ENCODE measurements at regions not wholly inside any gene's neighbourhood (a gene's known extent, or its start where the extent isn't known, plus 50 kb on each side); places are given as distances from the start of the nearest gene placed in this dataset.
"Not testable (repeated sequence)": the region's sequence is repeated elsewhere in the genome, so short reads cannot be mapped to it uniquely, and the experiment has no call there.

DNA sequence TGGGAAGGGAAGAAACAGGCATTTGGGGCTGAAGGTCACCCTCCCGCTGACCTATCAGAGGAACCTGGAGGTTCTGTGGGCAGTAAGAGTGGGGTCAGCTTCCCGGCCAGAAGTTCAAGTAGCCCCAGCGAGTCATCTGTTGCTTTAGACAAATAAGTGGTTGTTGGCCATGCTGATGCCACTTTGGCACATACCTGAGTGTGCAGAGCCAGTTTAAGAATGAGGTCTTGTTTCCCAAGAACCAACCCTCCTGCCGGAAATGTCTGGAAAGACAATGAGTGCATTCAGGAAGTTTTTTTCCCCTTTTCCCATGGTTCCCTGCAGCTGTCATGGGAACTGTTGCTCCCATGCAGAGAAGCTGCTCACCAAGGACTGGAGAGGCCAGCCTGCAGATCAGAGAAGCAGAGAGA, 166.7 kb downstream of the ZNF621 start:
- Mint-ChIP-seq H3K27me3 (peaks cover 12 to 57% of the 10 kb centered on the region in 2 donors), H3K36me3 (no peaks in the 10 kb centered on the region), H3K9me3 (no peaks in the 10 kb centered on the region), H3K27ac (no peak overlapping the region), H3K4me1 (no peaks in the 10 kb centered on the region), H3K4me3 (no peak overlapping the region)
- Histone ChIP-seq H3K36me3 (ENCODE audit: insufficient read depth, low read length) (no peaks in the 10 kb centered on the region), H3K27ac (ENCODE audit: low read depth, low read length) (no peak overlapping the region), H3K4me3 (ENCODE audit: low read length) (no peak overlapping the region), H3K27me3 (ENCODE audit: insufficient read depth, low read length, poor library complexity, severe bottlenecking) (no peaks in the 10 kb centered on the region), H3K4me1 (ENCODE audit: insufficient read depth, low read length) (no peaks in the 10 kb centered on the region), H3K9me3 (ENCODE audit: low read length) (no peaks in the 10 kb centered on the region)
- ChIA-PET CTCF (no interaction called here), POLR2A (no interaction called here)
- DNase-seq = no peak

DNA sequence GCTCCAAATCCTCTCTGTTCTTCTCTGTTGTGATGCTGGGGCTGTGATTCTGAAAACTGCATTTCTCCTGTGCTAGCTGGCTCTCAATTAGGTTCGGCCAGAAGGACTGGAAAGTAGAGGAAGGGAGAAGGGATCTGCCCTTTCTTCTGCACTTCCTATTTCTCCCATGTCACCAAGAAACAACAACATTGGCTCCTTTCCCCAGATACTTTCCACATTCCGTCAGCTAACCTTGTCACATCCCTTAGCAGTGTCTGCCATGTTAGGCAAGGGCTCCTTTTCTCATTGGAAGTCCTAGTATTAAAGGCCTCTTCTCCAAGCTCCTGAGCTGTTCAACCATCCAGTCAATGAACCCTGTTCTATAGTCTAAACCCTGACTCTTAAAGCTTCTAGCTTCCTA, 171.1 kb downstream of the ZNF621 start:
- H3K4me1 Mint-ChIP-seq = no peaks in the 10 kb centered on the region
- ChIA-PET POLR2A (no interaction called here), CTCF (no interaction called here)
- Histone ChIP-seq H3K27ac (ENCODE audit: low read depth, low read length) (no peak overlapping the region), H3K9me3 (ENCODE audit: low read length) (no peaks in the 10 kb centered on the region), H3K4me3 (ENCODE audit: low read length) (no peak overlapping the region), H3K4me1 (ENCODE audit: insufficient read depth, low read length) (no peaks in the 10 kb centered on the region), H3K36me3 (ENCODE audit: insufficient read depth, low read length) (no peaks in the 10 kb centered on the region), H3K27me3 (ENCODE audit: insufficient read depth, low read length, poor library complexity, severe bottlenecking) (peaks cover 4% of the 10 kb centered on the region)
- H3K27ac Mint-ChIP-seq = peak overlapping the region in 1 of 8 donors; percentile 44
- no peak for DNase-seq
- no peak overlapping the region for H3K4me3 Mint-ChIP-seq
- H3K27me3 Mint-ChIP-seq = peaks cover 14 to 45% of the 10 kb centered on the region in 2 donors
- peaks cover 0 to 7% (median 0%) of the 10 kb centered on the region in 5 donors for H3K9me3 Mint-ChIP-seq
- no peaks in the 10 kb centered on the region for H3K36me3 Mint-ChIP-seq

DNA sequence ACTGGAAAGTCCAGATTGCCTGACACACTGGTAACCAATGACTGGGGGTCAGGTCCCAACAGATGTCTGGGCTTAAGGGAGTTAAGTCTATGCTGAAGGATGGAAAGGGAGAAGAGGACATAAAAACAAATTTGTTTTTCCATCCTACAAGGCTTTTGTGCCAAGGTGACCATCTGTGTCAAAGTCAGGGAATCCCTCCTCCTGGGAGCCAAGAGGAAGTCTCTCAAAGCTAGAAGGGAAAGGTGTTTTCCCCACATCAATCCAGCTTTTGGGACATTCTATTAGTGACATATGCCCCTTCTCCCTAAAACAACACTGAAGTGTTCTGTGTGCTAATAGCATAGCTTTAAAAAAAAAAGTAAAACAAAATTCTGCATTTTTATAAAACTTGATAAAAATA, 173.9 kb downstream of the ZNF621 start:
- H3K9me3 Mint-ChIP-seq; DNase-seq; H3K27ac Mint-ChIP-seq; H3K4me1 Mint-ChIP-seq; H3K36me3 Mint-ChIP-seq; CTCF ChIA-PET; POLR2A ChIA-PET; H3K4me1 ChIP-seq (ENCODE audit: insufficient read depth, low read length); H3K4me3 Mint-ChIP-seq; H3K4me3 ChIP-seq (ENCODE audit: low read length); H3K27ac ChIP-seq (ENCODE audit: low read depth, low read length); H3K27me3 ChIP-seq (ENCODE audit: insufficient read depth, low read length, poor library complexity, severe bottlenecking); H3K9me3 ChIP-seq (ENCODE audit: low read length); H3K36me3 ChIP-seq (ENCODE audit: insufficient read depth, low read length): not testable (repeated sequence)
- H3K27me3 Mint-ChIP-seq = peaks cover 10 to 33% of the 10 kb centered on the region in 2 donors

DNA sequence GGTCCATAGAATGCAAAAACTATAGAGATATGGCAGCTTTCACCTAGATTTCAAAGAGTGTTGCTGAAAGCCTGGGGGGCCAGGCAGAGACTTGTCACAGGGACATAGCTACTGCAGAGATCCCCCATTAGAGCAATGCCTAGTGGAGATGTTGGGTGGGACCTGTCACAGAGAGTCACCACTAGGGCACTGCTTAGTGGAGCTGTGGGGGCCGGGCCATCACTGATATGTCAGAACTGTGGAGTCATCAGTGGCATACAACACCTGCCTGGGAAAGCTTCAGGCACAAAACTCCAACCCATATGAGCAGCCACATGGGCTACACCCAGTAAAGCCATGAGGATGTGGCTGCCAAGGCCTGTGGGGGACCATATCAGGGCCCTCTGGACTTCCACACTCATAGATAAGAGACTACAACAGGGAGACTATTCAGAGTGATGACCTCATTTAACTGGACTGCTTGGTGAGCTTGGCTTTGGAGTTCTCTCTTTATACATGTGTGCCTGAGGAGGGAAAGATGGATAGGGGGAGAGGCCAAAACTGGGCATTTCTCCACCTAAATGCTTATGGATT, 176.3 kb downstream of the ZNF621 start:
- no peaks in the 10 kb centered on the region for H3K4me1 ChIP-seq (ENCODE audit: insufficient read depth, low read length)
- H3K27me3 ChIP-seq (ENCODE audit: insufficient read depth, low read length, poor library complexity, severe bottlenecking) = peaks cover 4% of the 10 kb centered on the region
- ChIA-PET POLR2A (no interaction called here), CTCF (no interaction called here)
- H3K27ac Mint-ChIP-seq = no peak overlapping the region
- no peaks in the 10 kb centered on the region for H3K9me3 ChIP-seq (ENCODE audit: low read length)
- H3K27me3 Mint-ChIP-seq = peaks cover 9 to 16% of the 10 kb centered on the region in 2 donors
- H3K36me3 Mint-ChIP-seq = no peaks in the 10 kb centered on the region
- H3K4me1 Mint-ChIP-seq = no peaks in the 10 kb centered on the region
- H3K36me3 ChIP-seq (ENCODE audit: insufficient read depth, low read length) = no peaks in the 10 kb centered on the region
- H3K4me3 ChIP-seq (ENCODE audit: low read length) = no peak overlapping the region
- H3K4me3 Mint-ChIP-seq = no peak overlapping the region
- no peak for DNase-seq
- no peak overlapping the region for H3K27ac ChIP-seq (ENCODE audit: low read depth, low read length)
- H3K9me3 Mint-ChIP-seq = peaks cover 0 to 7% (median 0%) of the 10 kb centered on the region in 5 donors

DNA sequence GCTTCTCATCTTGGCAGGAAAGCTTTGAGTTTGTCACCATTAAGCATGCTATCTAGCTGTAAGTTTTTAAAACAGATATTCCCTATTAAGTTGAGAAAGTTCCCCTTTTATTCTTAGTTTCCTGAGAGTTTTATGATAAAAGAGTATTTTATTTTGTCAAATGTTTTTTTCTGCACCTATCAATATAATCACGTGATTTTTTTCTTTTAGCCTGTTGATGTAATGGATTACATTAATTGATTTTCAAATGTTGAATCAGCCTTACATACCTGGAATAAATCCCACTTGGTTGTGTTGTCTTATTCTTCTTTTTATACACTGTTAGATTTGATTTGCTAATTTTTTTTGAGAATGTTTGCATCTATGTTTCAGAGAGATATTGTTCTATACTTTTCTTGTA, 179.5 kb downstream of the ZNF621 start:
- no peaks in the 10 kb centered on the region for H3K27me3 ChIP-seq (ENCODE audit: insufficient read depth, low read length, poor library complexity, severe bottlenecking)
- POLR2A ChIA-PET = no interaction called here
- H3K4me1 ChIP-seq (ENCODE audit: insufficient read depth, low read length) = no peaks in the 10 kb centered on the region
- no peaks in the 10 kb centered on the region for H3K9me3 ChIP-seq (ENCODE audit: low read length)
- no peaks in the 10 kb centered on the region for H3K36me3 Mint-ChIP-seq
- peaks cover 8 to 10% of the 10 kb centered on the region in 2 donors for H3K27me3 Mint-ChIP-seq
- H3K9me3 Mint-ChIP-seq = peaks cover 0 to 7% (median 0%) of the 10 kb centered on the region in 5 donors
- no peak overlapping the region for H3K27ac Mint-ChIP-seq
- CTCF ChIA-PET = no interaction called here
- DNase-seq = no peak
- H3K4me3 Mint-ChIP-seq = no peak overlapping the region
- no peak overlapping the region for H3K27ac ChIP-seq (ENCODE audit: low read depth, low read length)
- no peaks in the 10 kb centered on the region for H3K36me3 ChIP-seq (ENCODE audit: insufficient read depth, low read length)
- no peak overlapping the region for H3K4me3 ChIP-seq (ENCODE audit: low read length)
- no peaks in the 10 kb centered on the region for H3K4me1 Mint-ChIP-seq

DNA sequence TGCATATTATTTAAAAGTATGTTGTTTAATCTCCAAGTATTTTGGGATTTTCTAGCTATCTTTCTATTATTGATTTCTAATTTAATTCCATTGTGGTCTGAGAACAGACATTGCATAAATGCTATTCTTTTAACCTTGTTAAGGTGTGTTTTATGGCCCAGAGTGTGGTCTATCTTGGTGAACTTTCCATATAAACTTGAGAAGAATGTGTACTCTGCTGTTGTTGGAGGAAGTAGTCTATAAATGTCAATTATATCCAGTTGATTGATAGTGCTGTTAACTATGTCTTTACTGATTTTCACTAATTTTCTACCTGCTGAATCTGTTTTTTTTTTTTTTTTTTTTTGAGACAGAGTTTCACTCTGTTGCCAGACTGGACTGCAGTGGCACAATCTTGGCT, 180.9 kb downstream of the ZNF621 start:
- Histone ChIP-seq H3K36me3 (ENCODE audit: insufficient read depth, low read length) (no peaks in the 10 kb centered on the region), H3K27ac (ENCODE audit: low read depth, low read length) (no peak overlapping the region), H3K9me3 (ENCODE audit: low read length) (no peaks in the 10 kb centered on the region), H3K4me1 (ENCODE audit: insufficient read depth, low read length) (no peaks in the 10 kb centered on the region), H3K4me3 (ENCODE audit: low read length) (no peak overlapping the region), H3K27me3 (ENCODE audit: insufficient read depth, low read length, poor library complexity, severe bottlenecking) (no peaks in the 10 kb centered on the region)
- peaks cover 7 to 11% of the 10 kb centered on the region in 2 donors for H3K27me3 Mint-ChIP-seq
- no peak overlapping the region for H3K4me3 Mint-ChIP-seq
- peaks cover 0 to 2% (median 0%) of the 10 kb centered on the region in 5 donors for H3K9me3 Mint-ChIP-seq
- DNase-seq = no peak
- no peaks in the 10 kb centered on the region for H3K4me1 Mint-ChIP-seq
- ChIA-PET POLR2A (no interaction called here), CTCF (no interaction called here)
- H3K36me3 Mint-ChIP-seq = no peaks in the 10 kb centered on the region
- no peak overlapping the region for H3K27ac Mint-ChIP-seq

DNA sequence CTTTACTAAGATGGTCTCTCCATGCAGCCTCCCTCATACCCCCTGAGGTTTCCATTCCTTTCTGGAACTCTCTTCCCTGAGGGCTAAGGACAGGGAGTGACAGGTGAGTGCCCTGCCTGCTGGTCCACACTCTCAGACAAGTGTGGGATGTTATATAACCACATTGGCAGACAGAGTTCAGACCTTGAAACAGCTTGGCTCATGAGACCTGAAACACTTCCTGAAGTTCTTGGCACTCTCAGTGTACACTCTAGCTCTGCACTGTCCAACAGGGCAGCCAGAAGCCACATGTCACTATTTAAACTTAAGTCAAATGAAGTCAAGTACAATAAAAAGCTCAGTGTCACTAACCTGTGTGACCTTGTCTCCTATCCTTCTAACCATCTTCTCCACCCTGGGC, 188.5 kb downstream of the ZNF621 start:
- POLR2A ChIA-PET = no interaction called here
- no peaks in the 10 kb centered on the region for H3K4me1 ChIP-seq (ENCODE audit: insufficient read depth, low read length)

DNA sequence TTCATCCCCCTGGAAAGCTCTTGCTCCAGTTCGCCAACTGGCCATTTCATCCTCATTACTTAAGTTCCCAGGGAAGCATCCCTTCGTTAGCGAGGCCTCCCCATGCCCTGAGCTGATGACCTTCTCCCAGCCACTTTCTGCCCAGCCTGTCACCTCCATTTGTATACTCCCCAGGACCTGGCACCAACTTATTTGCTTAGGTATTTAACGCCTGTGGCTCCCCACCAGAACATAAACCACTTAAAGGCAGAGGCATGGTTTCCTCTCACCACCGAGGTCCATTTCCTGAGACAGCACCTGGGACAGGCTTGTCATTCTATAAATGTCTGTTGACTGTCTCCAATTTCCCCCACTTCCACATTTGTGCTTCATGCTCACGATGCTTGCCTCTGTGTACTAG, 189.0 kb downstream of the ZNF621 start:
- CTCF ChIA-PET = no interaction called here
- H3K27me3 ChIP-seq (ENCODE audit: insufficient read depth, low read length, poor library complexity, severe bottlenecking) = no peaks in the 10 kb centered on the region
- H3K27me3 Mint-ChIP-seq = peaks cover 19 to 29% of the 10 kb centered on the region in 2 donors
- H3K9me3 ChIP-seq (ENCODE audit: low read length) = no peaks in the 10 kb centered on the region
- no peak for DNase-seq
- H3K4me1 ChIP-seq (ENCODE audit: insufficient read depth, low read length) = no peaks in the 10 kb centered on the region
- H3K27ac ChIP-seq (ENCODE audit: low read depth, low read length) = no peak overlapping the region
- H3K27ac Mint-ChIP-seq = no peak overlapping the region
- H3K36me3 ChIP-seq (ENCODE audit: insufficient read depth, low read length) = no peaks in the 10 kb centered on the region
- no peaks in the 10 kb centered on the region for H3K4me1 Mint-ChIP-seq
- no peak overlapping the region for H3K4me3 ChIP-seq (ENCODE audit: low read length)
- H3K4me3 Mint-ChIP-seq = no peak overlapping the region
- H3K9me3 Mint-ChIP-seq = peaks cover 0 to 2% (median 0%) of the 10 kb centered on the region in 5 donors
- peaks cover 0 to 3% (median 0%) of the 10 kb centered on the region in 3 donors for H3K36me3 Mint-ChIP-seq
- POLR2A ChIA-PET = no interaction called here

More for the DNA sequence above, 188.5 kb downstream of the ZNF621 start:
- Histone ChIP-seq H3K27me3 (ENCODE audit: insufficient read depth, low read length, poor library complexity, severe bottlenecking) (no peaks in the 10 kb centered on the region), H3K9me3 (ENCODE audit: low read length) (no peaks in the 10 kb centered on the region), H3K4me3 (ENCODE audit: low read length) (no peak overlapping the region), H3K36me3 (ENCODE audit: insufficient read depth, low read length) (no peaks in the 10 kb centered on the region), H3K27ac (ENCODE audit: low read depth, low read length) (no peak overlapping the region)
- H3K4me3 Mint-ChIP-seq = no peak overlapping the region
- H3K36me3 Mint-ChIP-seq = peaks cover 0 to 3% (median 0%) of the 10 kb centered on the region in 3 donors
- H3K4me1 Mint-ChIP-seq = no peaks in the 10 kb centered on the region
- CTCF ChIA-PET = no interaction called here
- DNase-seq = no peak
- peaks cover 0 to 2% (median 0%) of the 10 kb centered on the region in 5 donors for H3K9me3 Mint-ChIP-seq
- no peak overlapping the region for H3K27ac Mint-ChIP-seq
- H3K27me3 Mint-ChIP-seq = peaks cover 20 to 32% of the 10 kb centered on the region in 2 donors
